C1 segment of cervical spinal cord (tissue), 14 donors: ENCODE measurements at regions not wholly inside any gene's neighbourhood (a gene's known extent, or its start where the extent isn't known, plus 50 kb on each side); places are given as distances from the start of the nearest gene placed in this dataset.

ENCODE experiments used
- DNase-seq, 14 donors: peaks; one replicate each; lab custom pipeline; 2025; lab: John Stamatoyannopoulos, UW

DNA sequence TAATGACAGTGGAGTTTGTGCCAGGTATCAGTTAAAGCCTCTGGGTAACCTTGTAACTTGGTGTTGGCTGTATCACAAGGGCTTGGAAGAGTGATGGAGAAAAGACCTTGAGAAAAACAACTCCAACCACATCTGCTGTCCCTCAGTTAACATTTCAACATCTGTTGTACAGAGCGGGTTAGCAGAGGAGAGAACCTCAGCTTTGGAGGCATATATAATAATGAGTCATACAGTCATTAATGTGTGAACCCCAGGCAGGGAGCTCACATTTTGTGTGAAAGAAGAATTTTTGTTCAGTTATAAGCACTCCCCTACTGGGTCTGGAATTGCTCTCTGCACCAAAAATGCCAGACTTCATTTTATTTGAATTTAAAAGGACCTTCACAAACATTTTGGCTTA, 439.5 kb downstream of the PDCD6IP start:
- DNase-seq: no peak

DNA sequence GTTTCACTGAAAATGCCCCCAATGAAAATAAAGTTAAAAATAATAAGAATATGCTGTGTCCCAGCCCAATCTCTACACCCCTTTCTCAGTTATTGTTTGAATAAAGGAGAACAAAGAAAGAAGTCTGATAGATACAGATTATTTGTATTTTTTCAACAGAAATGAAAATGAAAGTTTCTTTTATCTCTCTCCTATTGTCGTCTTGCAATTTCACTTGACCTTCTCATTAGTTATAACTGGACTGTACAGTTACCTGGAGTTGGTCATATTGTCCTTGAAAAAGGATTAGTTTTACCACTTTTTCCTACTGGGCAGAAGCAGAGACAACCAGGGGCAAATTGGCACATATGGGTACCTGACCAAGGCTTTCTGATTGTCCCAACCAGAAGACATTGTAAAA, 440.0 kb downstream of the PDCD6IP start:
- DNase-seq: no peak

DNA sequence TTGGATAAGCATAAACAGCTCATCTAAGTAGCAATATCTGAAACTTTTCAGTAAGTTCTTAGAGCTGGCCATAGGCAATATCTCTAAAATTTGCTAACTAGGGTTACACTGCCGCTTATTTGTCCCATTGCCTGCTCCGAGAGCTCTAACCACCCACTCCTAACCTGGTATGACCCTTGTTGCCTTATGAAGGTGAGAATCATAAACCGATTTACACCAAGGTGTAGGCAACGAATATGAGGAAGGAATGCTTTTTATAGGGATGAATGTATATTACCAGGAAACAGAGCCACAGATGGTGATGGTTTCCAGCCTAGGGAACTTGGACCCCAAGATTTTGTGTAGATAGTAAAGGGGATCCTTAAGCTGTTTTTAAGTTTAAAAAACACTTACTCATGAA, 440.9 kb downstream of the PDCD6IP start:
- no peak for DNase-seq

DNA sequence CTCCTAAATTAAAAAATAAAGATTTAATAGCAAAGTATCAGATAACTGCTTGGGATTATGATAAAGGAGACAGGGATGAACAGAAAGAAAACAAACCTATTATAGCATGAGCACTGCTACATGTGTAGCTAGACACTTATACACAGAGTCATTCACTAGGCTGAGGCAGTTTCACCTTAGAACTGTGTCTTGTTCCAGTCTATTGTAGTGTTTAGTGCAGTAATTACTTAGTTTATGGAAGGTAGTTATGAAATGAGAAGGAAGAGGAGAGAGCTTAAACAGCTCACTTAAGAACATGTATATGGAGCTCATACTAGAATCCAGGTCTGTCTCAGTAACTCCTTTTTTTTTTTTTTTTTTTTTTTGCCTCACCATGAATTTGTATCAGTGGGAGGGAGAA, 441.4 kb downstream of the PDCD6IP start:
- no peak for DNase-seq

DNA sequence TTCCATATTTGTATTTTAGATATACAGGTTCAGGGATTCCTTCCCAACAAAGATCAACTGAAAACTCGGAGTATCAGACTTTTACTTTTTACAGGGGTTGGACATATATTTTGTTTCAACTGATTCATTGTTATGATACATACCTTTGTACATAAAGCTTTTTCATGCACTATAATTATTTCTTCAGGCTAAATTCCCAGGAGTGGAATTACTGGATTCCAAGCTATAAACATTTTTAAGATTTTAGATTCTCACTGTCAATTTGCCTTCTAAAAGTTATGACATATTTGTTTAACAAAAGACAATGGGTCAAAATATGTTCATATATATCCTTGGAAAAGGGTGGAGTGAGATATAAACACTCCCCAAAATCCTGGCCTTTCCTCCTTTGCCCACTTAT, 449.0 kb downstream of the PDCD6IP start:
- DNase-seq: no peak

DNA sequence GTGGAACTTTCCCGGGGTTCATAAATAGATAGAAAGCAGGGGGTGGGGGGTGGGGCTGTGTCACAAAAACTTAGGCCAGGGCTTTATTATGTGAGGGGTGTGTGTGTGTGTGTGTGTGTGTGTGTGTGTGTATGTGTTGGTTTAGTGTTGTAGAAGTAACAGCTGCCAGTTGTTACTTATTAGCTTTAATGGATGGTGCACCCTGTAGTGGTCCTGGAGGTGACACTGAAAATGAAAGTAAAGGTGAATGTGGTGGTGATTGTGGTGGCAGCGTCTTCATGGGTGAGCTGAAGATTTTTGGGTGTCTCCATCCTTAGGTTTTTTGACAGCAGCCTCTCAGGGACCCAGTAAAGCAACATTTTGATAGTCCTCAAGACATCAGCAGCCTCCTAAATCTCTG, 449.9 kb downstream of the PDCD6IP start:
- no peak for DNase-seq

DNA sequence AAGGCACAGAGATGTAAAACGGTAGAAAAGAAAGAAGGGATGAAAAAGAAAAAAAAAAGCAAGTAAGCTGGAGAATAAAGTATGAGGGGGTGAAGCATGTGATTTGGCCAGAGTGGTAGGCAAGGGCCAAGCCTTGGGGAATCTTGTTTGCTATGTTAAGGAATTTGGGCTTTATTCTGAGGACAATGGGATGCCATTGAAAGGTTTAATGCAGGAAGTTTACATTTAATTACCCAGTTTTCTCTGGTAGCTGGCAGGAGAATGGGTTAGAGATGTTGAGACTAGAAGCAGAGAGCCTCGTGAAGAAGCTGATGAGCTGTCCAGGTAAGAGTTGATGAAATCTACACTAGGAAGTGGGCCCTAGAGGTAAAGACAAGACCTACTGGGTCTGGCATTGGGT, 455.9 kb downstream of the PDCD6IP start:
- no peak for DNase-seq

DNA sequence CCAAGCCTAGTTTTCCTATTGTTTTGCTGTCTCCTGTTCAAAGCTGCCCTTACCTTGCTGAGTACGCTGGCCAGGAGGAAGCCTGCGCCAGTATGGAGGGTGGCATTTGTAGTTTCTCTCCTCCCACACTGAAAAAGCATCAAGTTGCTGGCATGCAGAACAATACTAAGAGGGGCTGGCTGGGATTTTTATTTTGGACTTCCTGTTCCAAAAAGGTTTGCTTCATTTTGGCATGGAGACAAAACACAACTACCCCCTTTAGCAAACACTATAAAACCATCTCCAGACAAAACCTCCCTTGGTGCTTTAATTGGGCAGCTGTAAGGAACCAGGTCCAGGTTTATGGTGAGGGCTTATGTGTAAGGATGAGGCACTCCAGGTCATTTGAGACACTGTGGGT, 457.6 kb downstream of the PDCD6IP start:
- peak in 1 of 14 donors; percentile 4 for DNase-seq

DNA sequence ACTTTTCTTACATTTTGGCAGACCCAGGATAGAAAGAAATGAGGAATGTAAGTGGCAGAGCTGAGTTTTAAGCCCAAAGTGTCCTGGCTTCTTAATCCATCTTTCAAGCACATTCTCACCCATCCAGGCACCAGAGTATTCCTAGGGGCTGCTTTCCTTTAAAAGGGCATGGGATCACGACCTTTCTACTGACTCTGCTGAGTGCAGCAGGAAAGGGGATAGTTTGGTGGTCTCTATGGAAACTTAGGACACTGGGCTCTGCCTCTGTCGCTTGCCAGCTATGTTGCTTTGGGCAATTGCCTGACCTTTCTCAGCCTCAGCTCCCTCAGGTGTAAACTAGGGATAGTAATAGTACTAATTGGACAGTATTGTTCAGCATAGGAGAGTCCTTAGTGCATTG, 458.4 kb downstream of the PDCD6IP start:
- no peak for DNase-seq

DNA sequence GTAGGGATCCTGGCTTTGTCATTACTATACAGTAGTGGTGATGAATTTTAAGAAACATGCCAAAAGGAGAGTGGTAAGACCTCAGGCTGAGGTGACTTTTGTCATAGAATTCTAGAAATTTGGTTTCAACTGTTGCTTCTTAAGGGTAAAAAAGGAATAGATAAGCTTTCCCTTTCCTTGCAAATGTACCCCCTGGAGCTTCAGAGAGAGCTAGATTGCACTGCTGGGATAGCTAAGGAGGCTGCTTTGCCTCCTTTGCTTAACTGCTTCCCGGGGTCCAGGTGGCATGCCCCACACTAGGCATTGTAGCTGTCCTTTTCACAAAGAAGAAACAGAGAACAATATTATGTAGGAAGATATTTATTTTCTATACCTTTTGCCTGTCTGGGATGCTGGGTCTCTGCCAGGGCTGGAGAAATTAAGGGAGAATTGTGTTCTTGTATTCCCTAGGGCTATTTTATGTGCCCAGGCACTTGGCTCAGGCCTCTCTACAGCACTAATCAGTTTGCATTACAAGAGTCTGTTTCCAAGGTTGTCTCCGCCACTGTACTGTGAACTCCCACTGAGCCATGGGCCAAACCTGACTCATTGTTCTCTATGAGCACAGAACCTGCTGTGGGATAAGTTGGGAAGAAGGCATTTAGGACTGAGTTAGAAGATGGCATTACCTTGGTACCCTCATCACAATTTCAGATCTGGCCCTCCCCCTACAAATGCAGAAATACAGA, 460.0 kb downstream of the PDCD6IP start:
- peak in 1 of 14 donors; percentile 19 for DNase-seq

DNA sequence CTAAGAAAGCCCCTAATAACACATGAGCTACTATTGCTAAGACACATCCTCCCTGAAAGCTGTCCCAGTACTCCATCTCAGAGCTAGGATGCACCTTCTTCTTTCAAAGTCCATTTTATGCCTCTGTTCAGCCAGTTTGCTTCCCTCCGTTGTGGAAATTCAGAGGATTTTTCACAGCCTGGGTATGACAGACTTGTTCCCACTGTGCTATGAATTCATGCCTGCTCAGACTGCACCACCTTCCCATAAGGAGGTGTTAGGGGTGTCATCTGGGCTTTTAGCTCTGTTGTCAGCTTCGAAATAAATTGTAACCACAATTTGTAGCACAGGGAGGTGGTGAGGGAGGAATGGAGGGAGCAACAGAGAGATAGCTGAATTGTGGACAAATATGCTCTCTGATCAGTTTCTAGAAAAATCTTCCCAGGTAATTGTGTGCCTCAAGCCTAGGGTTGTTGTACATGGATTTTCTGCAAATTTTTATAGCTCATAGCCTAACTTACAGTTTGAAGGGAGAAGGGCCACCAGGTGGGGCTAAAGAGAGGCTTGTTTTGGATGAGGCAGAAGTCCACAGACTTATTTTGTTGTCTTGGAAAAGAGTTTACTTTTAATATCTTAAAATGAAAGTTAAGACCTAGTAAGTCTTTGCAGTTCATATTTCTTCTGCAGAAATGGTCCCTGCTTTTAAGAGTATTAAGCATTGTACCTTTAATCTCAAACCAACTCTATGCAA, 462.0 kb downstream of the PDCD6IP start:
- DNase-seq: peak in 3 of 14 donors; percentile 1 to 75 (median 13)

DNA sequence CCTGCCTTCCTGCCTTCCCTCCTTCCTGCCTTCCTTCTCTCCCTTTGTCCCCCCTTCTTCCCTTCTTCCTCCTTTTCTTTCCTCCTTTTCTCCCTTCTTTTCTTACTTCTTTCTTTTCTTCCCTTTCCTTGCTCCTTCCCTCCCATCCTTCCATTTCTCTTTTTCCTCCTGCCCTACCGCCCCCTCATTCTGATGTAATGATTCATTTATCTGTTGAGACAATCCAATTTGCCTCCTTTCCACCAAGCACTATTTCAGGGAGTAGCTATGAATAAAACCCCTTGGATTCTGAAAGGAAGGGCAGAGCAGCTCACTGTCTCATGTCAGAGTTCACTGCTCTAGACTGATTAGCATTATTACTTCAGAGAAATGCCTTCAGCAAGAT, 462.6 kb downstream of the PDCD6IP start:
- DNase-seq: peak in 1 of 14 donors; percentile 15

DNA sequence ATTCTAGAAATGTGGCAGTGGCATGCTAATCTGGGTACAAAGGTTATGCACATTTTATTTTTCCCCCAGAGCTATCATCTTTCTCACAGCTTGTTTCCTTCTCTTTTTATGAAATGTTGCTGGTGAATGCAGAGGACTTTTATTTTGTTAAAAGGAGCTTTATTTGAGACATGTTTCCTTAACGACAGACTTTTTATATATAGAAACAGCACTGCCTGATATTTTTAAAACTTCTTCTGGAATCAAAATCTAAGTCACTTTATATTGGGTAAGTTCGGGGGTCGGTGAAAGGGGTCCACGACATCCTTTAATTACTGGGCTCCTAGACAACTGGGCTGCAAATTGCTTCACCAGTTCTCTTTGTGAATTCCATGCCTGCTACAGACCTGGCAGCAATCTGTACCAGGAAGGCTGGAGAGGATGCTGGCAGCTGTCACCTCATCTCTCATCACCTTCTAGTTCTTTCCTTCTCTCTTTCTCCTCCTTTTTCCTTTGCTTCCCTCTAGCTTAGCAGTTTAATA, 464.7 kb downstream of the PDCD6IP start:
- peak in 2 of 14 donors; percentile 13 to 81 for DNase-seq

DNA sequence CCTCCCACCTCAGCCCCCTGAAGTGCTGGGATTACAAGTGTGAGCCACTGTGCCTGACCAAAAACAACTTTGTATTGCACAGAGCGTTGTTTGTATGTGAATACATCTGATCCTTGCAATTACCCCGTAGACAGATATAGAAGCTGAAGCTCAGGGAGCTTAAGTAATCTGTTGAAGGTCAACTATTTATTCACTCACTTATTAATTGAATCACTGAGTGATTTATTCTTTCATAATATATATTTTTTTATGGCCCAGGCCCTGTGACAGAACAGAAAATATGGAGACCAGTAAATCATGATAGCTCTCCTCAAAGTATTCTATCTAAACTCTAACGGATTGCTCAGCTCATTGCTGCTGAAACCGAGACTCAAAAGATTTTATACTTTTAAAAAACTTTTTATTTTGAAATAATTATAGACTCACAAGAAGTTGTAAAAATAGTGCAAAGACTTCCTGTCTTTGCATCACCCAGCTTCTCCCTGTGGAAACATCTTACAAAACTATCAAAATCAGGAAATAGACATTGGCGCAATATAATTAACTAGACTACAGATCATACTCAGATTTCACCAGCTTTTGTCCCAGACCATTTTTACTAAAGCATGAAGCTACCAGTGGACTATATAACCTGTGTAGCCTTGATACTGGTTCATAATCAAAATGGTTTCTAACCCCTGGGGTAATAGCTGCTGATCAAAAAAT, 466.1 kb downstream of the PDCD6IP start:
- DNase-seq: no peak

DNA sequence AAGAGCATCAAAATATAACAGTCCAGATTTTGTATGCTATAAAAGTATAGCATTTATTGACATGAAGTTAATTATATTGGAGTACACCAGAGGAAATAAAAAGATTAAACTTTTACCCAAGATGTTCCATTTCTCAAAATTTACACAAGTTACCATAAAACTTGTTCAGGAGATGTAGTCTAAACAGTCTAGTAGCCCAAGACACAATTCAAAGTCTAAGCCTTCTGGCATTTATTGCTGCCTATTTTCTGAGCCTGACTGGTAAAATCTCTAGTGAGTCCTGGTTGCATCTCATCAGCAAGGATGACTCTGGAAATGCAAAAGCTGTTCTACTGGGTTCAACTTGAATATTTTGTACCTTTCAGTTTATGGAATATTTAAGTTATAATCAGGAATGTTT, 468.7 kb downstream of the PDCD6IP start:
- DNase-seq: no peak

DNA sequence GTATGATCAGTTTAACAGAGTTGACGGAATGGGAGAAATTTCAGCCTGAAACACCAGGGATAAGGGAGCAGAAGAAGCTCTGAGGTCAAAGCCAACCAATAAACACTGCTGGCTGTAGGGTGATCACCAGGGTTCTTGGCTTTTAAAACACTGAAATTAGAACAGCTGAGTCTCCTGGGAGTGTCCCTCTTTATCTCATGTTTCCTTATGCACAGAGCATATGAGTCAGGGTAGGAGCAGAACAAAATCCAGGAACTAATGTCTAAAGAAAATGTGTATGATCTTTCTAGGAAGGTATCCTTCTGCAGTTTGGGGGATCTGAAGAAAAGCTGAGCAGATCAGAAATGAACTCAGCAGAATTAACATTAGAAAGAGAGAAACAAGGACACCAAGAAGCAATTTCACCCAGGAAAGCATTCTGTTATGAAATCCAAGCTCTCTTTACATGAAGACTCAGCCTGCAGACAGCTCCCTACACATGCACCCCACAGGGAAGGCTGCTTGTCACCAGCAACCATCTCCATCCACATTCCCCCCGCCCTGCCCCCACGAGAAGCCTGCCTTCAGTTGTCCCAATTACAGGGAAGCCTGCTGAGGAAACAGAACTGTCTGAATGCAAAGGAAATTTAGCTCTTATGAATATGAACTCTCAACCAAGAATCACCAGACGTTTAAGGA, 469.7 kb downstream of the PDCD6IP start:
- DNase-seq: no peak

DNA sequence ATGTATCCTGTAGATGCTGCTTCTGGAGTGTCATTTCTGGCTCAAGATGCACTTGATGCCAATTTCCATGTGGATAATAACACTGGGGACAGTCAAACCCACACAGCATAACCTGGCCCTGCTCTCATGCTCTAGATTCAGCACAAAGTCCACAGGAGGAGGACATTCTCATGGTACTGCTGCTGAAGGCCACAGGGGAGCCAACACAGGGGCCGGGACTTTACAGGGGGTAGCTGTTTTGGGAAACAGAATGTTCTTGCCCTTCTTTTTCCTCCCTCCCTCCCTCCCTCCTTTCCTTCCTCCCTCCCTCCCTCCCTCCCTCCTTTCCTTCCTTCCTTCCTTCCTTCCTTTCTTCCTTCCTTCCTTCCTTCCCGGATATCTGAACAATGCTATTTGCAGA, 477.4 kb downstream of the PDCD6IP start:
- no peak for DNase-seq

DNA sequence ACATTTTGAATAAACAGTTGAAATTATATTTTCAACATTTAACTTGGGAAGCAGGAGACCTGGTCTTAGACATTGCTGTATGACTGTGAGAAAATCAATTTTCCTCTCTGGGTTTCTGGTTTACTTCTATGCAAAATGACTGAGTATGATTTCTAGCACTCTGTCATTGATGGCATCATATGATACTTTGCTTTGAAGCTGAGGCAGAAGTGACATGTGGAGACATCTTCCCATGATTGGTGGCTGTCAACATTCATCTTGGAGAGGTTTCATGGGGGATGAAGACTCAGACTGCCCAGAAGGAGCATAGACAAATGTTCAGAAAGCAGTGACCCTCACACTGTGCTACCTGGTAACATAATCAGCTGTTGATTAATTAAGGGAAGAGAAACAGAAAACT, 477.9 kb downstream of the PDCD6IP start:
- DNase-seq: no peak

DNA sequence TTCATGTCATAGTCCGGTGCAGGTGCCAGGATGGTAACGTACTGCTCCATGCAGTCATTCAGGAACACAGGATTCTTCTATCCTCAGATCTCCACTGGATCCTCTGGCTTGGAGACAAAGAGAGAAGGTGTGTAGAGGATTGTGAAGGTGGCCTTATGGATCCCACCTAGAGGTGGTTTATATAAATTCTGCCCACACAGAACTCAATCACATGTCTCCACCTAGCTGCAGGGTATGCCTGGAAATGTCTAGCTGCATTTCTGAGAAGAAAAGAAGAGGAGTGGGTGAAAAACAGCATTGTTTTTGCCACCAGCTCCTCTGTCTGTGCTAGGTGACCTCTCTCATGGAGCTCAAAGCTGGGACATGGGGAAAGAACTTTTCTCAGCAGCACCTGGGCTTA, 478.7 kb downstream of the PDCD6IP start:
- no peak for DNase-seq

DNA sequence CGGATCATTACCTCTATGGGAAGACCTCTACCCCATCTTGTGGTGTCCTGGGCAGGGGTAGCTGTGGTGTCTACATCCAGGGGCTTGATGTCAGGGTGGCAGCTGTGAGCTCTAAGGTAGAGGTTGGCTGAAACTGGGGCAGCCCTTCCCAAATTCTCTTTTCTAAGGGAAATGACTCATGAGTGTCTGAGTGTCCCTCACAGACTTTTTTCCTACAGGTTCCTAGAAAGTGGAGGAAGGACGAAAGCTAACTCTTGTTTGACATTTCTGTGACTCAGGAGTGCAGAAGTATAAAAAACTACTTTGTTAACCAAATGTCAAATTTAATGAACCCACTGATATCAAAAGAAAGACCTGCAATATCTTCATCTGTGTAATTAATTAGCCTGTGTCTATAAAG, 481.5 kb downstream of the PDCD6IP start:
- no peak for DNase-seq

DNA sequence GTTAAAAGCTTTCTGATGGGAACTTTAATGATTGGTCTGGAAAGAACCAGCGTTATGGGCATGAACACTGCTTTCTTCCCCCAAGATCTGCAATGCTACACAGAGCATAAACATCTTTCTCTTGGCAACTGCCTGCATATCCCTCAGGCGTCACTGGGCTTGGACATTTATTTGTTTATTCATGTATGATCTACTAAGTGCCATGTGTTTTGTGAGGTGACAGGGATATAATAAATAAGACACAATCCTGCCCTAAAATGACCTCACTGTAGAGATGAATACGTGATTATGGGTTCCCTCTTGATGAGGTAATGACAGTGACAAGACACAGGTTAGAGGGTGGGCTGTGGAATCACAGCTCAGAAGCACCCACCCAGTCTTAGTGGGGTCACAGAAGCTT, 485.3 kb downstream of the PDCD6IP start:
- DNase-seq: no peak
